ENCODE measurements at regions not wholly inside any gene's neighbourhood (a gene's known extent, or its start where the extent isn't known, plus 50 kb on each side); places are given as distances from the start of the nearest gene placed in this dataset.
"Not testable (repeated sequence)": the region's sequence is repeated elsewhere in the genome, so short reads cannot be mapped to it uniquely, and the experiment has no call there.

- H3K27me3 ChIP-seq (ENCODE audit: control insufficient read depth, insufficient read depth, low read length), result no peaks in the 10 kb centered on the region
- H3K4me3 ChIP-seq (ENCODE audit: low read depth, low read length), result no peak overlapping the region
- H3K9me3 ChIP-seq (ENCODE audit: control insufficient read depth, low read length), result no peaks in the 10 kb centered on the region
- no peak overlapping the region for H3K27ac ChIP-seq
- H3K4me1 ChIP-seq, result no peaks in the 10 kb centered on the region
- H3K4me2 ChIP-seq (ENCODE audit: low read length), result no peak overlapping the region
- no peaks in the 10 kb centered on the region for H3K79me2 ChIP-seq
- H3K9ac ChIP-seq, result no peak overlapping the region
- TF ChIP-seq, protein P1, sequence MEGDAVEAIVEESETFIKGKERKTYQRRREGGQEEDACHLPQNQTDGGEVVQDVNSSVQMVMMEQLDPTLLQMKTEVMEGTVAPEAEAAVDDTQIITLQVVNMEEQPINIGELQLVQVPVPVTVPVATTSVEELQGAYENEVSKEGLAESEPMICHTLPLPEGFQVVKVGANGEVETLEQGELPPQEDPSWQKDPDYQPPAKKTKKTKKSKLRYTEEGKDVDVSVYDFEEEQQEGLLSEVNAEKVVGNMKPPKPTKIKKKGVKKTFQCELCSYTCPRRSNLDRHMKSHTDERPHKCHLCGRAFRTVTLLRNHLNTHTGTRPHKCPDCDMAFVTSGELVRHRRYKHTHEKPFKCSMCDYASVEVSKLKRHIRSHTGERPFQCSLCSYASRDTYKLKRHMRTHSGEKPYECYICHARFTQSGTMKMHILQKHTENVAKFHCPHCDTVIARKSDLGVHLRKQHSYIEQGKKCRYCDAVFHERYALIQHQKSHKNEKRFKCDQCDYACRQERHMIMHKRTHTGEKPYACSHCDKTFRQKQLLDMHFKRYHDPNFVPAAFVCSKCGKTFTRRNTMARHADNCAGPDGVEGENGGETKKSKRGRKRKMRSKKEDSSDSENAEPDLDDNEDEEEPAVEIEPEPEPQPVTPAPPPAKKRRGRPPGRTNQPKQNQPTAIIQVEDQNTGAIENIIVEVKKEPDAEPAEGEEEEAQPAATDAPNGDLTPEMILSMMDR (IDR thresholded peaks at IDR 0.05), result no peak
- H2AFZ ChIP-seq, result no peak overlapping the region
- H3K36me3 ChIP-seq (ENCODE audit: control insufficient read depth, insufficient read depth, low read length), result no peaks in the 10 kb centered on the region
These were observed 500.9 kb downstream of the NEBL start for GRCh38 chr10:20396205-20396604.

DNA sequence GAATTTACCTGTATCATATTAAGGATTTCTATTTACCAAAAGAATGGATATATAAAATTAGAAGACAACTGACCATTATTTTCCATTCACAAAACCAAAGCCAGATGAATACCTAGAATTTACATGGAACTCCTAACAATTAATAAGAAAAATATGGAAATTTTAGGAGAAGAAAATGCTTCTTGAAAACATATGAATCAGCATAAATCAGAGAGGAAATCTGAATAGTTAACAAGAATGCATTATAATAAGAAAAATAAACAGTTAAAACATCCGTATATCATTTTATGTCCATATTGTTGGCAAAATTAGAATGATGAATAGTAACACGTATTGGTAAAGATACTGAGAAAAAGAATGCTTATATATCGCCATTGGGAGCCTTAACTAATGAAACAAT is 505.5 kb downstream of the NEBL start:
- H3K79me2 ChIP-seq, result no peaks in the 10 kb centered on the region
- H3K36me3 ChIP-seq (ENCODE audit: control insufficient read depth, insufficient read depth, low read length), result no peaks in the 10 kb centered on the region
- no peak overlapping the region for H3K4me2 ChIP-seq (ENCODE audit: low read length)
- TF ChIP-seq, protein P1 (IDR thresholded peaks at IDR 0.05), result no peak
- no peak overlapping the region for H3K4me3 ChIP-seq (ENCODE audit: low read depth, low read length)
- no peak overlapping the region for H3K9ac ChIP-seq
- no peak overlapping the region for H2AFZ ChIP-seq
- no peaks in the 10 kb centered on the region for H3K9me3 ChIP-seq (ENCODE audit: control insufficient read depth, low read length)
- no peaks in the 10 kb centered on the region for H3K4me1 ChIP-seq
- H3K27ac ChIP-seq, result no peak overlapping the region
- no peaks in the 10 kb centered on the region for H3K27me3 ChIP-seq (ENCODE audit: control insufficient read depth, insufficient read depth, low read length)

DNA sequence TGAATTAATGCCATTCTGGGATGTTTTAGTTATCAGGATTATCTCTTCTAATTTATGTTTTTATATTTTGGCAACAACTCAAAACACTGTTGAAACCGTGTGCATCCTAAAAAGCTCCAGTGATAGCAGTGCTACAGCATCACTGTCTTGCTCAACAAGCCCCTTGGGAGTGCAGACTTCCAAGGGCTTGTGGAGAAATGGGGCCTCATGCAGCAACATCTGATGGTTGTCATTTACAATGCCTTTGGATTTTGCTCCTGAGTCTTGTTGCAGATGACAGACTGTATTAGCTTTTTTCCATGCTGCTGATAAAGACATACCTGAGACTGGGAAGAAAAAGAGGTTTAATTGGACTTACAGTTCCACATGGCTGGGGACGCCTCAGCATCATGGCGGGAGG is 515.4 kb downstream of the NEBL start:
- no peak overlapping the region for H3K4me2 ChIP-seq (ENCODE audit: low read length)
- H3K4me1 ChIP-seq, result no peaks in the 10 kb centered on the region
- H3K36me3 ChIP-seq (ENCODE audit: control insufficient read depth, insufficient read depth, low read length), result no peaks in the 10 kb centered on the region
- no peak overlapping the region for H3K4me3 ChIP-seq (ENCODE audit: low read depth, low read length)
- H2AFZ ChIP-seq, result no peak overlapping the region
- no peaks in the 10 kb centered on the region for H3K79me2 ChIP-seq
- no peaks in the 10 kb centered on the region for H3K9me3 ChIP-seq (ENCODE audit: control insufficient read depth, low read length)
- no peaks in the 10 kb centered on the region for H3K27me3 ChIP-seq (ENCODE audit: control insufficient read depth, insufficient read depth, low read length)
- TF ChIP-seq, protein P1 (IDR thresholded peaks at IDR 0.05), result no peak
- H3K27ac ChIP-seq, result no peak overlapping the region
- no peak overlapping the region for H3K9ac ChIP-seq

DNA sequence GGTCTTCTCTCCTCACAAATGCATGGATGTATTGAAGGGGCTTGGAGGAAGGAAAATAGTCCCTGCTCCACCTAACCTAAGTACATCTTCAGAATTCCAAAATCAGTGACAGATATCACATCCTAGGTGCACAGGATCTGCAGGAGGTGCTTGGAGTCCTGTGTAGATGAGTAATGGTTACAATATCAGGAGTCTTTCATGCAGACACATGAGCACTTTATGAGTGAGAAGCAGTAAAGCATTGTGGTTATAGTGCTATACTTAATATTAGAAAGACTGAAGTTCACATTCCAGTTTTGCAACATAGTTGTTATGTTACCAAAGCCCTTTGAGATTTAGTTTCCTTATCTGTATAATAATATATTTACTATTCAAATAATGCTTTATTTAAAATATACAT is 516.7 kb downstream of the NEBL start:
- Histone ChIP-seq H3K36me3 (ENCODE audit: control insufficient read depth, insufficient read depth, low read length) (no peaks in the 10 kb centered on the region), H3K4me1 (no peaks in the 10 kb centered on the region), H3K4me2 (ENCODE audit: low read length) (no peak overlapping the region), H2AFZ (no peak overlapping the region), H3K9me3 (ENCODE audit: control insufficient read depth, low read length) (no peaks in the 10 kb centered on the region), H3K27ac (no peak overlapping the region), H3K79me2 (no peaks in the 10 kb centered on the region), H3K9ac (no peak overlapping the region), H3K4me3 (ENCODE audit: low read depth, low read length) (no peak overlapping the region), H3K27me3 (ENCODE audit: control insufficient read depth, insufficient read depth, low read length) (no peaks in the 10 kb centered on the region)
- TF ChIP-seq, protein P1 (IDR thresholded peaks at IDR 0.05), result no peak

GRCh38 chr10:20372748-20373147 is 524.4 kb downstream of the NEBL start:
- H3K27me3 ChIP-seq (ENCODE audit: control insufficient read depth, insufficient read depth, low read length), result no peaks in the 10 kb centered on the region
- H3K27ac ChIP-seq, result no peak overlapping the region
- no peak overlapping the region for H3K4me3 ChIP-seq (ENCODE audit: low read depth, low read length)
- no peaks in the 10 kb centered on the region for H3K4me1 ChIP-seq
- no peaks in the 10 kb centered on the region for H3K79me2 ChIP-seq
- no peaks in the 10 kb centered on the region for H3K36me3 ChIP-seq (ENCODE audit: control insufficient read depth, insufficient read depth, low read length)
- H2AFZ ChIP-seq, result no peak overlapping the region
- H3K9ac ChIP-seq, result no peak overlapping the region
- H3K9me3 ChIP-seq (ENCODE audit: control insufficient read depth, low read length), result no peaks in the 10 kb centered on the region
- TF ChIP-seq, protein P1 (IDR thresholded peaks at IDR 0.05), result no peak
- H3K4me2 ChIP-seq (ENCODE audit: low read length), result no peak overlapping the region

GRCh38 chr10:20370977-20371533 is 526.1 kb downstream of the NEBL start:
- H3K79me2 ChIP-seq; H3K9me3 ChIP-seq (ENCODE audit: control insufficient read depth, low read length); H3K27ac ChIP-seq; H3K4me2 ChIP-seq (ENCODE audit: low read length); H3K36me3 ChIP-seq (ENCODE audit: control insufficient read depth, insufficient read depth, low read length); H2AFZ ChIP-seq; H3K4me1 ChIP-seq; H3K4me3 ChIP-seq (ENCODE audit: low read depth, low read length); H3K9ac ChIP-seq; H3K27me3 ChIP-seq (ENCODE audit: control insufficient read depth, insufficient read depth, low read length): not testable (repeated sequence)
